Epithelial cell of esophagus (primary cell): ENCODE measurements at regions not wholly inside any gene's neighbourhood (a gene's known extent, or its start where the extent isn't known, plus 50 kb on each side); places are given as distances from the start of the nearest gene placed in this dataset.

Experiments
- DNase-seq: peaks from one replicate; pipeline ENCODE4 v3.0.0; 2010; ENCODE audit warnings: low read depth
- H3K4me3 ChIP-seq: 2 replicates; pipeline ENCODE4 v1.5.1; 2011; ENCODE audit warnings: mild to moderate bottlenecking, low read length, control low read depth
- TF ChIP-seq, protein P1 (sequence below): IDR thresholded peaks from 2 replicates; pipeline ENCODE4 v1.5.1; 2011; ENCODE audit warnings: low read depth, mild to moderate bottlenecking, low read length, control low read depth, inconsistent platforms; ENCODE audit not compliant: insufficient read depth; ENCODE audit errors: missing control alignments

DNA sequence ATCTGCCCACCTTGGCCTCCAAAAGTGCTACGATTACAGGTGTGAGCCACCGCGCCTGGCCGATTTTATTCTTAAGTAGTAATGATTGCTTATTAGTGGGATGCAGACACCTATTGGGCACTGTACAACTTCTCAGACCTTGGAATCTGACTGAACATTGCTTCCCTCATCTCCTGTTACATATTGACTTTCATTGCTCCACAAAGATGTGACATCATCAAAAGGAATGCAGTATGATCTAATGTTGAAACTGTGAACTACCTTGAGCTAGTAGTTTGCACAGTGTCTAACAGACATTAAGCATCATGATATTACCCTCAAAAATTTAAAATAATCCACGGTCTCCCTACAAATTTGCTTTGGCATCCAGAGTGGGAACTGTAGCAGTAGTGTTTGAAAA is 109.8 kb upstream of the SIX2 start:
- no peak overlapping the region for H3K4me3 ChIP-seq
- peak; percentile 85 for DNase-seq
- TF ChIP-seq, protein P1, sequence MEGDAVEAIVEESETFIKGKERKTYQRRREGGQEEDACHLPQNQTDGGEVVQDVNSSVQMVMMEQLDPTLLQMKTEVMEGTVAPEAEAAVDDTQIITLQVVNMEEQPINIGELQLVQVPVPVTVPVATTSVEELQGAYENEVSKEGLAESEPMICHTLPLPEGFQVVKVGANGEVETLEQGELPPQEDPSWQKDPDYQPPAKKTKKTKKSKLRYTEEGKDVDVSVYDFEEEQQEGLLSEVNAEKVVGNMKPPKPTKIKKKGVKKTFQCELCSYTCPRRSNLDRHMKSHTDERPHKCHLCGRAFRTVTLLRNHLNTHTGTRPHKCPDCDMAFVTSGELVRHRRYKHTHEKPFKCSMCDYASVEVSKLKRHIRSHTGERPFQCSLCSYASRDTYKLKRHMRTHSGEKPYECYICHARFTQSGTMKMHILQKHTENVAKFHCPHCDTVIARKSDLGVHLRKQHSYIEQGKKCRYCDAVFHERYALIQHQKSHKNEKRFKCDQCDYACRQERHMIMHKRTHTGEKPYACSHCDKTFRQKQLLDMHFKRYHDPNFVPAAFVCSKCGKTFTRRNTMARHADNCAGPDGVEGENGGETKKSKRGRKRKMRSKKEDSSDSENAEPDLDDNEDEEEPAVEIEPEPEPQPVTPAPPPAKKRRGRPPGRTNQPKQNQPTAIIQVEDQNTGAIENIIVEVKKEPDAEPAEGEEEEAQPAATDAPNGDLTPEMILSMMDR = no peak

DNA sequence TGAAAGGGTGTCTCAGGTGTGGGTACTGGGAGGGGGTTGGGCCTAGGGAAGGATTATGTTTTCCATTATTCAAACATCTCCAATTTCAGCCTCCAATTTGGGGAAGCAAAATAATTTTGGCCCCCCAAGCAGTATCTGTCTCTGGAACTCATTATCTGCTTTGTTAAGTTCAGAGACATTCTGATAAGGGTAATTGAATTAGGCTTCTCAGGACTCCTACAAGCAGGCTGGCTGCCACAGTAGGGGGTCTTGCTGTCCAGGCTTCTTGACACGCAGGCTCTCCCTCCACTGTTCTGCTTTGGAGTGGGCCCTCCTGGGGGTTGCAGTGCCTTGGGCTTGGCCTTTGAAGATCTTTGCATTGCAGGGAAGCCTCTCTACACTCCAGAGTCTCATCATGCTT is 108.1 kb upstream of the SIX2 start:
- H3K4me3 ChIP-seq = no peak overlapping the region

DNA sequence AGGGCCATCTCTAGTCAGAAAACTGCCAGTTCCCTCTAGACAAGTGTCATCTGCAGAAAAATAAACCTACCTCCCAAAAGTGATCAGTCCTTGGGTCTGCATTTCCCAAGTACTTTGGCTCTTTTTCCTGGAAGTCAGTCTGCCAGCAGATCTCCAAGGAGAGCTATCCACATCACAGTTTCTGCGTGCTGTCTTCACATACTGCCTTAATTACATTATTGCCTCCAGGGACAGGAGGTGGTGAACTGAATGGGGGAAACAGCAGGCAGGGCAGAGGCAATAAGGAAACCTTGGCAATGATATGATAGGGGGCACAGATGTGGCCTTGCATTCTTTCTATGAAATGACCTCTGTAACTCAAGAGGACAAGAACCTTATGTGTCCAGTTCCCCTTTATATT is 105.9 kb upstream of the SIX2 start:
- DNase-seq = no peak
- H3K4me3 ChIP-seq = no peak overlapping the region
- TF ChIP-seq, protein P1 = no peak

More for the DNA sequence above, 108.1 kb upstream of the SIX2 start:
- TF ChIP-seq, protein P1 = no peak
- no peak for DNase-seq

DNA sequence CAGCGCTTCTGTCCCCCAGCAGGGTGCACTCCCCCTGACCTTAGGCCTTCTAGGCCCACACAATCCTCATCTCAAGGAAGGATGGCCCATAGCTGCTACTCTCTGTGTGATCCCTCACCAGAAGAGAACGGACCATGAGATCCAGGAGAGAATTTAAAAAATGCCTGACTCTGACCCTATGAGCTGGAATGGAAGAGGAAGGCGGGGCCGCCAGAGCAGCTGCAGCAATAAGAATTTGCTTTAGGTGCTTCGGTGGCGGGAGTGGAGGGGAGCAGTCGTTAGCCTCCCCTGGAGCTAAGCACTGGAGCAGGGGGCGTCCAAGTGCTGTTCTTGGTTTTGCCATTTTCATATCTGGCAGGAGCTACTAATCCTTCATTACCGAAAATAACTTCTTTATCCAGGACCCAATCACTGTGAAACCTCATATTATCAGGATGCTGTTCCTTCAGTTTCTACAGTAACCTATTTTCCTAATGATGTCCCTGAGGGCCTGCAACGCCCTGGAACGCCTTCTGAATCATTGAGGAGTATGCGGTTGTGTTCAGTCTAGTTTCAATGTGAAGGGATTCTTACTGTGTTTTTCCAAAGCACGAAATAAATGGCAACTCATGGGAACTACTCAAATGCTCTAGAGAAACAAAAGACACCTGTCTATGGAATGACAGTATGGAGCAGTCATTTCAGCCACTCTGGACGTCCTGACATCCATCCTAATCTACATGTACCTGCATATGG is 105.1 kb upstream of the SIX2 start:
- no peak for DNase-seq
- H3K4me3 ChIP-seq = no peak overlapping the region
- TF ChIP-seq, protein P1 = no peak

DNA sequence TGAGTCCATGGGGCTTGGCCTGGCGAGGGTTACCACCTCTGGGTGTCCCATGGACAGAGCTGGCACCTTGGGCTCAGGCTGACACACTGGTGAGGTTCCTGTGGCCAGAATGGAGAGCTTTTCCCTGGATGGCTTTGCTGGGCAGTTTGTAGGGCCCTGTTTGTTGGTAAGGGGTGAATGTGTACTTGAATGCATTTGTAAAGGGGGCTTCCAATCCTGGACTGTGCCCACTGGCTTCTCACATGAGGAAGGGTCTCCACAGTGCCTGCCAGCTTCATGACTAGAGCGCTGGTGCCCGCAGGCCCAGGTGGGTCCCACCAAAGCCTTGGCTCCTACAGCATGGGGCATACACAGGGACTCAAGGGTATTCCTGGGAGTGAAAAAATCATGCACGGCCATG is 103.5 kb upstream of the SIX2 start:
- TF ChIP-seq, protein P1 = no peak
- no peak for DNase-seq

DNA sequence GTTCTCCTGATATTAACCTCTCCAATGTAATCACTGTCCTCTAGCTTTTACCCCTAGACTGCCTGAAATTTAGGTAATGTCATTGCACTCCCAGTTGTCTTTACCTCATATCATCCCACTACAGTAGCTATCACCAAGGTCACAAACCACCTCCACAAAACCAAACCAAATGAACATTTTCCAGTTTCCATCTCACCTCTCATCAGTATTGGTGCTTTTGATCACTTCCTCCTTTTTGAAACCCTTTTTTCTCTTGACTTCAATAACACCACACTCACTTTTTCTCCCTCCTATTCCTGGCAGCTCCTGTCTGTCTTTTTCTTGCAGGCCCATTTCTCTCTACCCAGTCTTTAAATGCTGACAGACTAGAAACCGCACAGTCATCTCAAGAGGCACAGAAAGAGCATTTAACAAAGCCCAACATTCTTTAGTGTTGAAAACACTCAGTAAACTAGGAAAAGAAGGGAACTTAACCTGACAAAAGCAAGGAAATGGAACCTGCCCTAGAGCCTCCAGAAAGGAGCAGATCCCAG is 95.9 kb upstream of the SIX2 start:
- TF ChIP-seq, protein P1 = no peak

More for the DNA sequence above, 103.5 kb upstream of the SIX2 start:
- no peak overlapping the region for H3K4me3 ChIP-seq

DNA sequence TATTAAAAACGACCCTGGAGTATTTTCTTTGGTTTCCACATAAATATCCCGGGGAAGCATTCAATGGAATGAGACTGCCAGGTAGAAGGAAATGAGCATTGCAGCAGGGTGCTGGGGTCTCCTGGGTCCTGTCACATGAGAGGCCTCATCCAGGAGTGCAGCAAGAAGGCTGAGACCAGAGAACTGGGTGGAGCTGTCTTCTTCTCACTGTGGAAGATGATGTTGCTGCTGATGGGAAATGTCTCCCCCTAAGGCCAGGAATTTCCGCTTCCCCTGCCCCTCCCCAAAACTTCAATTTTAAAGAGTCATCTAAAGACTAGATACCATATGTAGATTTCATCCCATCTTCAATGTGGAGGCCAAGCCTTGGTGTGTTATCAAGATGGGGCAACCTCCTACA is 95.2 kb upstream of the SIX2 start:
- no peak overlapping the region for H3K4me3 ChIP-seq
- TF ChIP-seq, protein P1 = no peak
- DNase-seq = no peak

More for the DNA sequence above, 95.9 kb upstream of the SIX2 start:
- H3K4me3 ChIP-seq = no peak overlapping the region
- no peak for DNase-seq
